ENCODE measurements at regions not wholly inside any gene's neighbourhood (a gene's known extent, or its start where the extent isn't known, plus 50 kb on each side); places are given as distances from the start of the nearest gene placed in this dataset.

DNA sequence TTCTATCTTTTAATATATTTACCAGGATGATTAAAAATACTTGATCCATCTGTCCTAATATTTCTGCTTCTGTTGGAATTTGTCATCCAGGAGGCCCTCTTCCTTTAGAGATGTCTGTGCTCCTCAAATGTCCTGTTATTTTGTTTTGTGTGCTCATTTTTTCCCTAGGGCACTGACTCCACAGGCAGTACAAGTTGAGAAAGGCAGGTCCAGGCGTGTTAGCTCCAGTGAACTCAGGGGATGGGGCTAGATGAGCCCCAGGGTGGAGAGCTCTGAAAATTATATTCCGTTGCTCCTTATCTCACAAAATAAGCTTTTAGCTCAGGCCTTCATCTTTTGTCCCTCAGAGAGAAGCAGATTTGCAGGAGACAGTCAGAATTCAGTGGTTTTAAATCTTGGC lies 105.7 kb downstream of the SLC4A3 start:
- intact Hi-C loops (cut with DNase I) = loop anchor here (10.0 kb wide), 1 partner anchor 1842 kb away; the partner anchor contains the start of gene EPHA4
- Histone ChIP-seq H3K4me3 (ENCODE audit: low read length in 3 of 3) (no peak overlapping the region), H3K27me3 (ENCODE audit: control insufficient read depth, insufficient read depth, low read length) (no peaks in the 10 kb centered on the region), H3K9me3 (ENCODE audit: control insufficient read depth in 2 of 3, insufficient read depth in 1 of 3, low read length in 3 of 3) (no peaks in the 10 kb centered on the region), H3K9ac (ENCODE audit: low read length in 3 of 3) (no peak overlapping the region), H3K4me1 (ENCODE audit: control insufficient read depth in 2 of 3, insufficient read depth in 2 of 3, low read depth in 1 of 3, low read length in 3 of 3) (peaks cover 0 to 3% (median 3%) of the 10 kb centered on the region in 3 donors), H3K27ac (ENCODE audit: low read depth in 2 of 2, low read length in 2 of 2) (no peak overlapping the region), H3K36me3 (ENCODE audit: control insufficient read depth in 2 of 3, insufficient read depth in 3 of 3, low read length in 3 of 3) (no peaks in the 10 kb centered on the region)
- FAIRE-seq (no peak), DNase-seq (no peak)
- TF ChIP-seq, protein P1, sequence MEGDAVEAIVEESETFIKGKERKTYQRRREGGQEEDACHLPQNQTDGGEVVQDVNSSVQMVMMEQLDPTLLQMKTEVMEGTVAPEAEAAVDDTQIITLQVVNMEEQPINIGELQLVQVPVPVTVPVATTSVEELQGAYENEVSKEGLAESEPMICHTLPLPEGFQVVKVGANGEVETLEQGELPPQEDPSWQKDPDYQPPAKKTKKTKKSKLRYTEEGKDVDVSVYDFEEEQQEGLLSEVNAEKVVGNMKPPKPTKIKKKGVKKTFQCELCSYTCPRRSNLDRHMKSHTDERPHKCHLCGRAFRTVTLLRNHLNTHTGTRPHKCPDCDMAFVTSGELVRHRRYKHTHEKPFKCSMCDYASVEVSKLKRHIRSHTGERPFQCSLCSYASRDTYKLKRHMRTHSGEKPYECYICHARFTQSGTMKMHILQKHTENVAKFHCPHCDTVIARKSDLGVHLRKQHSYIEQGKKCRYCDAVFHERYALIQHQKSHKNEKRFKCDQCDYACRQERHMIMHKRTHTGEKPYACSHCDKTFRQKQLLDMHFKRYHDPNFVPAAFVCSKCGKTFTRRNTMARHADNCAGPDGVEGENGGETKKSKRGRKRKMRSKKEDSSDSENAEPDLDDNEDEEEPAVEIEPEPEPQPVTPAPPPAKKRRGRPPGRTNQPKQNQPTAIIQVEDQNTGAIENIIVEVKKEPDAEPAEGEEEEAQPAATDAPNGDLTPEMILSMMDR (IDR thresholded peaks at IDR 0.05; ENCODE audit: borderline replicate concordance, extremely low read depth, insufficient read depth) = no peak

DNA sequence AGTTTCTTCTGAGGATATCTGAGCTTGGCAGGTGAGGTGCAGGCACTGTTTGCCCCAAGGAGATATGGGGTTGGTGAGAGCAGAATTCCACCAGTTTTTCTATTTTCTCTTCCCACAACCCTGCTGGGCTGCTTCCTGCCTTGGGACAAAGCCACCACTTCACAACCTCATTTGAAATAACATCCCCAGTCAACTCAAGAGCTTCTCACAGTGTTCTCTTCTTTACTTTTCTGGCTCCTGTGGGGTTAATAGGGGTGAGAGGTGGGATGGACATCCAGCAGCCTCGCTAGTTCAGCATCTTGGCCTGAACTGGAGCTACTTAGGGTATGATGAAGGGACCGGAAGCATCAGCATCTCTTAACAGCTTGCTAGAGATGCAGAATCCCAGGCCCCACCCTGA lies 106.3 kb downstream of the SLC4A3 start:
- FAIRE-seq = no peak
- H3K4me3 ChIP-seq (ENCODE audit: low read length in 3 of 3) = no peak overlapping the region
- no peaks in the 10 kb centered on the region for H3K27me3 ChIP-seq (ENCODE audit: control insufficient read depth, insufficient read depth, low read length)
- H3K9ac ChIP-seq (ENCODE audit: low read length in 3 of 3) = no peak overlapping the region
- intact Hi-C loops (cut with DNase I) = loop anchor here (10.0 kb wide), 1 partner anchor 1841 kb away; the partner anchor contains the start of gene EPHA4
- TF ChIP-seq, protein P1 (IDR thresholded peaks at IDR 0.05; ENCODE audit: borderline replicate concordance, extremely low read depth, insufficient read depth) = no peak
- no peaks in the 10 kb centered on the region for H3K9me3 ChIP-seq (ENCODE audit: control insufficient read depth in 2 of 3, insufficient read depth in 1 of 3, low read length in 3 of 3)
- H3K36me3 ChIP-seq (ENCODE audit: control insufficient read depth in 2 of 3, insufficient read depth in 3 of 3, low read length in 3 of 3) = no peaks in the 10 kb centered on the region
- no peak for DNase-seq
- no peak overlapping the region for H3K27ac ChIP-seq (ENCODE audit: low read depth in 2 of 2, low read length in 2 of 2)
- peaks cover 0 to 3% (median under 1%) of the 10 kb centered on the region in 3 donors for H3K4me1 ChIP-seq (ENCODE audit: control insufficient read depth in 2 of 3, insufficient read depth in 2 of 3, low read depth in 1 of 3, low read length in 3 of 3)

DNA sequence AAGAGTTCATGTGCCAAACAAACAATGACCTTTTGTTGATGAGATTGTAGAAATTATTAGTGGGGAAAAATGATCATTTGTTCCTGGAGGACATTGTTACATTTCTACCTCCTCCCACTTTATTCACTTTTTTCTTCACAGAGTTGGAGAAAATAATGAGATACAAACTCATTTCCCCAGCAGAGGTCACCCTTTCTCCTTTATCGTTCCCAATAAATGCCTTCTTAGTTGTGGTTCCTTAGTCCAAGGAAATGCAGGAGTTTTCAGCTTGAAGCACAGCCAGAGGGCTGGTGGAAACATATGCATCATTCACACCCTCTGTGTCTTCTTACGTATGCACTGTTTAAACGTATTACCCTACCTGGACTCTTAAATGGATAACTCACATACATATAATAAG lies 108.8 kb downstream of the SLC4A3 start:
- Histone ChIP-seq H3K4me3 (ENCODE audit: low read length in 3 of 3) (no peak overlapping the region), H3K9ac (ENCODE audit: low read length in 3 of 3) (no peak overlapping the region), H3K27me3 (ENCODE audit: control insufficient read depth, insufficient read depth, low read length) (no peaks in the 10 kb centered on the region), H3K9me3 (ENCODE audit: control insufficient read depth in 2 of 3, insufficient read depth in 1 of 3, low read length in 3 of 3) (no peaks in the 10 kb centered on the region), H3K27ac (ENCODE audit: low read depth in 2 of 2, low read length in 2 of 2) (no peak overlapping the region), H3K36me3 (ENCODE audit: control insufficient read depth in 2 of 3, insufficient read depth in 3 of 3, low read length in 3 of 3) (no peaks in the 10 kb centered on the region), H3K4me1 (ENCODE audit: control insufficient read depth in 2 of 3, insufficient read depth in 2 of 3, low read depth in 1 of 3, low read length in 3 of 3) (no peaks in the 10 kb centered on the region)
- DNase-seq = peak in 3 of 5 donors; percentile 55 to 92 (median 90)
- TF ChIP-seq, protein P1 (IDR thresholded peaks at IDR 0.05; ENCODE audit: borderline replicate concordance, extremely low read depth, insufficient read depth) = peak; percentile 47
- intact Hi-C loops (cut with DNase I) = loop anchor here (10.0 kb wide), 1 partner anchor 1839 kb away; the partner anchor contains the start of gene EPHA4
- FAIRE-seq = peak; percentile 52

DNA sequence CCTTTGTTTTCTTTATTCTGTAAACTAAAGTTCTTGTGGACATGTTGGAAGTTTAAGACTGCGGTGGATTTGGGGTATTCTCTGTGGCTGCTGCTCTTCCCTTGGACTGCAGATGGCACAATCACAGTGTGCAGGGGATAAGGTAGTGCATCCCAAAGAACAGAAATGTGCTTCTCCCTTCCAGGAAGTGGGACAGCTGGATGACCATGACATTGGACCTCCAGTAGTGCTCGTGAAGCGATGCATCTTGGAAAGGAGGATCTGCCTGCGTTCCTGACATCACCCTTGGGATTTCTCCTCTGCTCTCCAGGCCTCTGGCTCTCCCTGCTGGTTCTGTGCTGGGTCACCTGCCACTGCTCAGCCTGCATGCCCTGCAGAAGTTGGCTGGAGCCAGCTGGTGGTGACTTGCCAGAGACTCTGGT lies 109.9 kb downstream of the SLC4A3 start:
- DNase-seq (peak in 4 of 5 donors; percentile 54 to 89 (median 72)), FAIRE-seq (no peak)
- TF ChIP-seq, protein P1 (IDR thresholded peaks at IDR 0.05; ENCODE audit: borderline replicate concordance, extremely low read depth, insufficient read depth) = no peak
- Histone ChIP-seq H3K27ac (ENCODE audit: low read depth in 2 of 2, low read length in 2 of 2) (no peak overlapping the region), H3K9me3 (ENCODE audit: control insufficient read depth in 2 of 3, insufficient read depth in 1 of 3, low read length in 3 of 3) (no peaks in the 10 kb centered on the region), H3K27me3 (ENCODE audit: control insufficient read depth, insufficient read depth, low read length) (no peaks in the 10 kb centered on the region), H3K9ac (ENCODE audit: low read length in 3 of 3) (no peak overlapping the region), H3K36me3 (ENCODE audit: control insufficient read depth in 2 of 3, insufficient read depth in 3 of 3, low read length in 3 of 3) (no peaks in the 10 kb centered on the region), H3K4me3 (ENCODE audit: low read length in 3 of 3) (no peak overlapping the region), H3K4me1 (ENCODE audit: control insufficient read depth in 2 of 3, insufficient read depth in 2 of 3, low read depth in 1 of 3, low read length in 3 of 3) (no peaks in the 10 kb centered on the region)
- intact Hi-C loops (cut with DNase I) = loop anchor here (10.0 kb wide), 1 partner anchor 1838 kb away; the partner anchor contains the start of gene EPHA4

All from kidney (tissue), 13 donors.